GM19395 (cell line): ENCODE measurements at regions not wholly inside any gene's neighbourhood (a gene's known extent, or its start where the extent isn't known, plus 50 kb on each side); places are given as distances from the start of the nearest gene placed in this dataset.
"Not testable (repeated sequence)": the region's sequence is repeated elsewhere in the genome, so short reads cannot be mapped to it uniquely, and the experiment has no call there.

ENCODE experiments used
- ATAC-seq: cut with Tn5 transposase; IDR thresholded peaks from one replicate; pipeline ENCODE4 v1.9.1; 2021; ENCODE audit warnings: mild to moderate bottlenecking, moderate library complexity; ENCODE audit not compliant: unreplicated experiment

DNA sequence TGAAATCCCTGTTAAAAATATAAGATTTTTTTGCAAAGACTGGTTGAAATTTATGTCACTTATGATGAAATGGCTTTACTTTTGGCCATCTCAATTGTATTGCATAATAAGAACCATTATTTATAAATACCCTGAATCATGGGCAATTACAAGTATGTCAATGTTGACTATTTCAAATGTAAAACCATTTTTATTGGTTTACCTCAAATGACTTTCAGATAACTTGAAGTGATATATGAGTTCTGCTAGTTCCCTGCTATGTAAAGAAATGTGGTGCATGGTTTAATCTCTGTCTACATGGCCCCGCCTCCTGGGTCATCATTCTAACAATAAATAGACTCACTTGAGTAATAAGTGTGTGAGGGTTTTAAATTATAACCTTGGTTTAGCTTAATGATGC, 275.6 kb upstream of the PREP start:
- ATAC-seq: no peak

DNA sequence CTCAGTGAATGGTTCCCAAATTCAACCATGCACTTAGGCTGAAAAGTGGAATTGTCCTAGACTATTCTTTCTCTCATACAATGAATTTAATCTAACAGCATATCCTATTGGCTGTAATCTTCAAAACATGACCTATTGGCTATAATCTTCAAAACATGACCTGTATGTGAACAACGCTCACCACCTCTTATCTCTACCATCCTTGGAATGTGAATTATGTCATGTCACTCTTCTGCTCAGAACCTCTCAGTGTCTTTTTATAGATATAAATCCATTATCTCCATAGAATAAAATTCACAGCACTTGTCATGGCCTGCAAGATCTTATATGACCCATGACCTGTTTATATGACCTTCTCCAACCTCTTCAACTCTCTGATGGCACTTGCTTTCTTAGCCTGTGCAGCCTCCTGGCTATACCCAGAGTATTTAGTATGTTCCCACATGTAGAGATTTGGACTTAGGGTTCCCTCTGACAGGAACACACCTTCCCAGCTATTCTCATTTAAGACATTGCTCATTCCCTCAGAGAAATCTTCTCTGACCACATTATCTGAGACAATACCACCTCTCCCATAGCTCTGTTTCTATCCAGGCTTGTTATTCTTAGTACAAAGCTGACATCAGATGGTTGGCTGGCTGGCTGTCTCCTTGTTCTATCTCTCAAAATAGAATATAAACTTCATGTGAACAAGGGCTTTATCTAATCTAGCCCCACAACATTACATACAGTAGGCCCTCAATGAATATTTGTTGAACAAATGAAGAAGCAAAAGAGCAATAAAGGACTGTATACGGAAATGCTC, 275.0 kb upstream of the PREP start:
- ATAC-seq: no peak

GRCh38 chr6:105676857-105677256, 274.0 kb upstream of the PREP start:
- no peak for ATAC-seq

DNA sequence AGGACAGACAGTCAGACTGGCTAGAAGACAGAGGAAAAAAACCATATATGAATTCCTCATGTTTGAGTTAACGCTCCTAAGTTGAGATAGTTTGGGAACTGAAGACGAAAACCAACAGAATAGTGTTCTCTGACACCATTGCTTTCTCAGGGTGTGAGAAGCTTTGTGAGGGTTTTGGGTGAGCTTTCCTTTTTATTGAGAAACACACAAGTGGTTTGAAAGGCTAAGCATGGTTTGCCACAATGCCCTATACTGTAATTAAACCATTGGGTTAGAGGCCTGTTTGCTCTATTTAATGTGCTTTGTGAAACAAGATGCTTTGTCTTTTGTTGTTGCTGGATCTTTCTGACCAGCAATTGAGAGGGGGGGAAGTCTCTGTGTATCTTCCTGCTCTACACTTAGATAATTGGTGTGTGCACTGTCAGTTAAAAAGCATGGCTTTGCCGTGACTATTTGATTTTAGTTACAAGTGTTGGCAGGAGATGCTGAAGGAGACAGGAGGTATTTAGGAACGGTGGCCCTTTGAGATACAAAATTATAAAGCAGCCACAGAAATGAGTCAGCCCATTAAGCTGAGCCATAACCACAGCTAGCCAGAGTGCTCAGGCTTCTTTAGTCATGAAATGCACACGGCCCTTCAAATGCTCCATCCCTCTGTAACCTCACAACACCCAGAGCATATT, 273.0 kb upstream of the PREP start:
- no peak for ATAC-seq

DNA sequence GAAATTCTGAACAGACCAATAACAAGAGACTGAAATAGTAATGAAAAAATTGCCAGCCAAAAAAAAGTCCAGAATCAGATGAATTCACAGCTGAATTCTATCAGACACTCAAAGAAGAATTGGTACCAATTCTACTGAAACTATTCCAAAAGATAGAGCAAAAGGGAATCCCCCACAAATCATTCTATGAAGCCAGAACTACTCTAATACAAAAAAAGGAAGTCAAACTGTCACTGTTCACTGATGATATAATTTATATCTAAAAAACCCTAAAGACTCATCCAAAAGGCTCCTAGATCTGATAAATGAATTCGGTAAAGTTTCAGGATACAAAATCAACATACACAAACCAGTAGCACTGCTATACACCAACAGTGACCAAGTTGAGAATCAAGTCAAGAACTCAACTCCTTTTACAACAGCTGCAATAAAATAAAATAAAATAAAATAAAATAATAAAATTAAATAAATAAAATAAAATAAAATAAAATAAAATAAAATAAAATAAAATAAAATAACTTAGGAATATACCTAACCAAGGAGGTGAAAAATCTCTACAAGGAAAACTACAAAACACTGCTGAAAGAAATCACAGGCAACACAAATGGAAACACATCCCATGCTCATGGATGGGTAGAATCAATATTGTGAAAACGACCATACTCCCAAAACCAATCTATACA, 270.1 kb upstream of the PREP start:
- not testable (repeated sequence) for ATAC-seq

DNA sequence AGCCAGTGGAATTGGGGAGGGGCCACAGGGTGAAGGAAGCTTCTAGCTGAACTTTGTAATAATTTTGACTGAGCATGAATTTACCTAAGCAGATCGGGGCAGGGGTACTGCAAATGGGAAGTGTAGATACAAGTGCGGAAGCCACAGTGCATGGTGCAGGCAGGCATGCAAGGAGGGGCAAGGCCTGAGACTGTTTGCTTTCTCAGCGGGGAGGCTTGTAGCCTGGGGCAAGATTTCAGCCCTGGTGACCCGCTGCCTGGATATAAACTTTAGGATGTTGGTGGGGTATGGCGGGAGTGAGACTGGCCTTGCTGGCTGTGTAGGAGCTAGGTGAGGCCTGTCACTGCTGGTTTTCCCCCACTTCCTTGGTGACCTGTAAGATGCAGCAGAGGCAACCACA, 266.4 kb upstream of the PREP start:
- no peak for ATAC-seq

DNA sequence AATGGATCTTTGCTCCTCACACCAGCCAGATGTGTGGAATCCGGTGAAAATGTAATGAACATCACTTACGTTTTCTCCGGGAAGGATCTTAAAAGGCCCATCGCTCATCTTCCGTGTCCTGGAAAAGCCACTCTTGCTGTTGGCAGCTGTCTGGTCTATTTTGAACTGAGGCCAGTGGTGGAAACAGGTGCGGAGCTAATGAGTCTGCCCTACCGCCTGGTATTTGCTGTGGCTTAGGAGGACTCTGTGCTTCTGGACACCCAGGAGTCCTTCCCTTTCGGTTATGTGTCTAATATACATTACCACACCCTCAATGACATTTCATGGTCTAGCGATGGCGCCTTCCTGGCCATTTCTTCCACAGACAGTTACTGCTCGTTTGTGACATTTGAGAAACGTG, 264.2 kb upstream of the PREP start:
- no peak for ATAC-seq

GRCh38 chr6:105664931-105665330, 262.0 kb upstream of the PREP start:
- no peak for ATAC-seq

GRCh38 chr6:105651969-105652368, 249.1 kb upstream of the PREP start:
- no peak for ATAC-seq

- no peak for ATAC-seq
Measured at GRCh38 chr6:105650347-105650746, 247.5 kb upstream of the PREP start.

DNA sequence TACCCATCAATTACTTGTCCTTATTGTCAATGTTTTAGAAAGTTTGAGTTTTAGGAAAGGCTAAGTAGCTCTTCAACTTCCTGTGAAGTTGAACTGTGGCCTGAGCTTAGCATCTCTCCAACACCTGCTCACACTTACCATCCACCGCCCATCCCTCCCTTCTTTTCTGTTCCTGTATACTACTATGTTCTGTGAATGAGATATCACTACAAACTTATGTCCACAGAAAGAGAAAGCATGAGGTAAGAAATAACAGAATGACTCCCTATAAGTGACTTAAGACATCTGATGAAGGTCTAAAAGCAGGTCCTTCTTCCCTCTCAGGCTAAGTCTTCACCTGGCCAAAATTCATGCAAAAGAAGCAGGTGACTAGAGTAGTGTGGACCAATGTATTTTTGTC, 246.3 kb upstream of the PREP start:
- no peak for ATAC-seq

DNA sequence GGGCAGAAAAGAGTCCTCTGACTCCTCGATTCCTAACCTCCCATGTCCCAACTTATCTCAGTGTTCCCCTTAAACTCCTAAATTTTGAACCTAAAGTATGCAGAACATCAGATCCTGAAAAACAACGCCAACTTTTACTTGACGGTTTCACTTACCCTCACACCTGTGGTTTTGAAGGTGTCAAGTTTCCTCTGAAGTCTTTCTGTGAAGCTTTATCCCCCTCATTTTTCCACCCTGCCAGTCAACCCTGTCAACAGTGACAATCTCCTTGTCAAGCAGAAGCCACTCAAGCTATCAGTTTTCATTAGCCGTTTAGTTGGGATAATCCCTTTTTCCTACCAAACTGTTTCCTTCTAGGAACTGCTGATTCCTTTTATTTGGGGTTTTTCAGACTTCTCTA, 245.4 kb upstream of the PREP start:
- no peak for ATAC-seq

GRCh38 chr6:105646391-105646867, 243.5 kb upstream of the PREP start:
- peak; percentile 92 for ATAC-seq

GRCh38 chr6:105645958-105646357, 243.1 kb upstream of the PREP start:
- ATAC-seq: peak; percentile 16

DNA sequence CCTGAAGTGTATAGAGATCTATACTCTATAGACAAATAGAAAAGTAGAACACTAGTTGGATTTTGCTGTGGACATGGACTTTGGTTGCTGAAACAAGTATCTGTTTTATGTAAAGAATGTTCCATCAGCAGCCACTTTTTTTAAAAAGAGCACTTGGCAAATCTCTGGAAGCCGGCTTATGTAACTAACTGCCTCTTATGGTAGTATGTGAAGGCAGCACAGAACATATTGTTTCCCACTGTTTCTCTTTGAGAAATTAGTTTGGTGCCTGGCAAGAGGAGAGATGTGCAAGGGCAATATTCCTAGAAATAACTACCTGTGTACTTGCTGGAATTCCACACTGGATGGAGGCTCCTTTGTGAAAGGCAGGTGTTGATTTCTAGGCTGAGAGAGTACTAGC, 242.3 kb upstream of the PREP start:
- no peak for ATAC-seq

DNA sequence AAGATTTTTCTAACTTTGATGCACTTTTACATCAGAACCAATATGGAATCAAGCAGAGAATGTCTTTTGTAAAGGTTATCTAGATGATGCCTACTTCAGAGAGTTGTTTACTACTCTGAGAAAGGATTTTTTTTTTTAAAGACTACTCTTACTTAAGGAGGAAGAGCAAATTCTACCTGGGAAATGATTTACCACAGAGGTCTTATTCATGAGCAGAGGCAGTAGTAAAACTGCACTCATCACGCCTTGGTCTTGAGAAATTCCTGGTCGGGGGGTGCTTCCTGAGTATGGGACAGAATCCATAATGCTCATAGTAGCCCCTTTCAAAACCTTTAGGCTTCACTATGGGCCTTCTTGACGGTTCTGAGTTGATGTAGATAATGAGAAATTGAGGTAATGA, 241.8 kb upstream of the PREP start:
- no peak for ATAC-seq

DNA sequence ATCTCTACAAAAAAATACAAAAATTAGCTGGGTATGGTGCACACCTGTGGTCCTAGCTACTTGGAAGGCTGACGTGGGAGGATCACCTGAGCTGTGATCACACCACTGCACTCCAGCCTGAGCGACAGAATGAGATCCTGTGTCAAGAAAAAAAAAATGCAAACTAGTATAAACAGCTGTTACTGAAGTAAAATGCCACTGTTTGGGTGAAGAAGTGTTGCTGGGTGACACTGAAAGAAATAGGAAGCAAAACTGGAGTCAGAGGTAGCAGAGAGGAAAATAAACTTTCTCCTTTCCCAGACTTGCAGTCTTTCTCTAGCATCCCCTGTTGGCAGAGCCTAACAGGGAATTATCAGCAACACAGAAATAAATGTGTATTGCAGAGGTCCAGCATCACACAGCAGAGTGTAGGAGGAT, 241.2 kb upstream of the PREP start:
- no peak for ATAC-seq

DNA sequence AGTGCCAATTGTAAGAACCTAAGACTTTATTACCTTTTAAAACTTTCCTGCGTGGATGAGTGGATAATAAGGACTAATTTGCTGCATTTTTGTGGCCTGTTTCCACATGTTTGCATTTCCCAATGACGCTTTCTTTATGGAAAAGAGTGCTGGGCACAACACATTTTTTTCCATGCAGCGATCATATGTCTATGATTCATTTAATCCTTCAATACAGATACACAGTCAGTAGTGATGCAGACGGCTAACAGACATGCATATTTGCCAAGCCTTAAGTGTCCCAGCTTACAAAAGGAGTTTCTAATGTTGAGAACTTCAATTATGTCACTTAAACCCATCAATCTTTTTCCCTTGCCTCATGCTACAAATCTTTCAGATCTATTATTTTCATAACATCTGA, 239.8 kb upstream of the PREP start:
- ATAC-seq: no peak

DNA sequence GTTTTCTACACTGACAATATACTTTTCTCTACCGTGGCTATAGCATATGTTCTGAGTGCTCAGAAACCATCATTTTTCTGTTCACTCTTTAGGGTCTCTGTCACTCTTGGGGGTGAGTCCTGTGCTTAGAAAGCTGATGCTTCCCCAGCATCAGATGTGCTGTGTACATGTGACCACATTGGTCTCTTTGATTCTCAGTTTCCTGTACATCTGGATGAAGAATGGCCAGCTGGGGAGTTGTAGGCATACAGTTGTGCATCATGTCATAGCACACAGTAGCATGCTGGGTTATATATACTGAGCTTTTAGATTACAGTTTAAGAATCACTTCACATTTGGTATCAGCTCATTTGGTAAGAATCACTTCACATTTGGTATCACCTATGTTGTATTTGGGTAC, 238.6 kb upstream of the PREP start:
- ATAC-seq: no peak

- ATAC-seq: no peak
Measured at GRCh38 chr6:105639124-105639523, 236.2 kb upstream of the PREP start.

GRCh38 chr6:105633814-105634213, 230.9 kb upstream of the PREP start:
- ATAC-seq: no peak
